IMR-90 (cell line): ENCODE measurements at regions not wholly inside any gene's neighbourhood (a gene's known extent, or its start where the extent isn't known, plus 50 kb on each side); places are given as distances from the start of the nearest gene placed in this dataset.

Experiments
- CHD1 ChIP-seq: IDR thresholded peaks from 2 replicates; pipeline ENCODE4 v1.6.1; 2012; ENCODE audit warnings: low read depth, low read length, improper control_type of control experiment
- NFE2L2 ChIP-seq: fragments of 150-350 bp; IDR thresholded peaks from 2 replicates; pipeline ENCODE4 v1.6.1; 2016; ENCODE audit warnings: low read depth, mild to moderate bottlenecking, low read length
- TF ChIP-seq, protein P1 (sequence below): fragments of 150-350 bp; IDR thresholded peaks from 2 replicates; pipeline ENCODE4 v1.6.1; 2017; ENCODE audit warnings: mild to moderate bottlenecking, antibody characterized with exemption, low read length, low read depth

GRCh38 chr7:131107337-131108211 is 220.1 kb upstream of the MKLN1 start (continued):
- TF ChIP-seq, protein P1, sequence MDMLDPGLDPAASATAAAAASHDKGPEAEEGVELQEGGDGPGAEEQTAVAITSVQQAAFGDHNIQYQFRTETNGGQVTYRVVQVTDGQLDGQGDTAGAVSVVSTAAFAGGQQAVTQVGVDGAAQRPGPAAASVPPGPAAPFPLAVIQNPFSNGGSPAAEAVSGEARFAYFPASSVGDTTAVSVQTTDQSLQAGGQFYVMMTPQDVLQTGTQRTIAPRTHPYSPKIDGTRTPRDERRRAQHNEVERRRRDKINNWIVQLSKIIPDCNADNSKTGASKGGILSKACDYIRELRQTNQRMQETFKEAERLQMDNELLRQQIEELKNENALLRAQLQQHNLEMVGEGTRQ, result peak; percentile 98
- TF ChIP-seq NFE2L2 (no peak), CHD1 (no peak; the same call in none of the 2 replicates)
